Gastroesophageal sphincter (tissue), 3 donors: ENCODE measurements at regions not wholly inside any gene's neighbourhood (a gene's known extent, or its start where the extent isn't known, plus 50 kb on each side); places are given as distances from the start of the nearest gene placed in this dataset.
"Not testable (repeated sequence)": the region's sequence is repeated elsewhere in the genome, so short reads cannot be mapped to it uniquely, and the experiment has no call there.

Source experiments
- POLR2A ChIP-seq, 2 donors: fragments of 450-650 bp; IDR thresholded peaks; one replicate each; pipeline ENCODE4 v1.6.1; 2017; ENCODE audit warnings: antibody characterized with exemption in 2 of 2, mild to moderate bottlenecking in 2 of 2, moderate library complexity in 1 of 2
- TF ChIP-seq, protein P1 (sequence below), 4 experiments: fragments of 200-600 bp in 2 of 4; fragments of 450-650 bp in 2 of 4; sonication (generic) in 1 of 4; IDR thresholded peaks; one replicate each; pipeline ENCODE4 v1.5.1; 2017 to 2019; ENCODE audit warnings: antibody characterized with exemption in 4 of 4, mild to moderate bottlenecking in 2 of 4, moderate library complexity in 2 of 4

- not testable (repeated sequence) for TF ChIP-seq POLR2A (IDR thresholded peaks at IDR 0.05)
- TF ChIP-seq, protein P1, sequence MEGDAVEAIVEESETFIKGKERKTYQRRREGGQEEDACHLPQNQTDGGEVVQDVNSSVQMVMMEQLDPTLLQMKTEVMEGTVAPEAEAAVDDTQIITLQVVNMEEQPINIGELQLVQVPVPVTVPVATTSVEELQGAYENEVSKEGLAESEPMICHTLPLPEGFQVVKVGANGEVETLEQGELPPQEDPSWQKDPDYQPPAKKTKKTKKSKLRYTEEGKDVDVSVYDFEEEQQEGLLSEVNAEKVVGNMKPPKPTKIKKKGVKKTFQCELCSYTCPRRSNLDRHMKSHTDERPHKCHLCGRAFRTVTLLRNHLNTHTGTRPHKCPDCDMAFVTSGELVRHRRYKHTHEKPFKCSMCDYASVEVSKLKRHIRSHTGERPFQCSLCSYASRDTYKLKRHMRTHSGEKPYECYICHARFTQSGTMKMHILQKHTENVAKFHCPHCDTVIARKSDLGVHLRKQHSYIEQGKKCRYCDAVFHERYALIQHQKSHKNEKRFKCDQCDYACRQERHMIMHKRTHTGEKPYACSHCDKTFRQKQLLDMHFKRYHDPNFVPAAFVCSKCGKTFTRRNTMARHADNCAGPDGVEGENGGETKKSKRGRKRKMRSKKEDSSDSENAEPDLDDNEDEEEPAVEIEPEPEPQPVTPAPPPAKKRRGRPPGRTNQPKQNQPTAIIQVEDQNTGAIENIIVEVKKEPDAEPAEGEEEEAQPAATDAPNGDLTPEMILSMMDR (IDR thresholded peaks at IDR 0.05), result not testable (repeated sequence)
Measured at GRCh38 chr10:4274671-4275070, 489.7 kb upstream of the KLF6 start.
